Activated naive CD4-positive, alpha-beta T cell treated with anti-CD3 and anti-CD28 coated beads, Interleukin-2, amount 50 U/mL, for 24 hours (primary cell): ENCODE measurements at regions not wholly inside any gene's neighbourhood (a gene's known extent, or its start where the extent isn't known, plus 50 kb on each side); places are given as distances from the start of the nearest gene placed in this dataset.
A peak's percentile ranks its signal among the peaks of the same experiment; 100 is the strongest.
"Not testable (repeated sequence)": the region's sequence is repeated elsewhere in the genome, so short reads cannot be mapped to it uniquely, and the experiment has no call there.

Experiments
- H3K27ac Mint-ChIP-seq: one replicate; pipeline ENCODE4 v1.8.0; 2021; ENCODE audit warnings: mild to moderate bottlenecking, mixed read lengths
- H3K27me3 Mint-ChIP-seq: one replicate; pipeline ENCODE4 v1.8.0; 2021; ENCODE audit warnings: mixed read lengths
- H3K36me3 Mint-ChIP-seq: one replicate; pipeline ENCODE4 v1.8.0; 2021; ENCODE audit warnings: mixed read lengths
- H3K4me1 Mint-ChIP-seq: one replicate; pipeline ENCODE4 v1.8.0; 2021; ENCODE audit warnings: mixed read lengths
- H3K4me3 Mint-ChIP-seq: one replicate; pipeline ENCODE4 v1.8.0; 2021; ENCODE audit warnings: mild to moderate bottlenecking, mixed read lengths
- H3K9me3 Mint-ChIP-seq: one replicate; pipeline ENCODE4 v1.8.0; 2021; ENCODE audit warnings: mixed read lengths

DNA sequence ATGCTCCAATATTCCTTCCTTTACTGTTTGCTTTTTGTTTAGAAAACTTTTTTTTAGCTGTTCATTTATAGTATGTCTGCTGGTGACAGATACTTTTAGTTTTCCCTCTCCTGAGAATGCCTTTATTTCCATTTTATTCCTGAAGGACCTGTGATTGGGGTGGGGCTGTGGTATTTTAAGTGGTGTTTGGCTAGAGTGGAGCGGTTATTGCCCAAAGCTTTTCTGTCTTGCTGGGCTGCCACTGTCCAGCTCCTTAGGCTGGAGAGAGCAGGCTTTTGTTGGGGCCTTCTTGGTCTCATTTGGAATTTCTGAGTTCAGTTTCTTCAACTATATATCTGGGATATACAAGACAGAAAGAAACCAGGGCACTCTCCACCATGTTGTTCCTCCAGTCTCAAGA, 160.0 kb upstream of the PLGLB2 start:
- not testable (repeated sequence) for H3K27ac Mint-ChIP-seq, H3K36me3 Mint-ChIP-seq, H3K4me1 Mint-ChIP-seq, H3K4me3 Mint-ChIP-seq, H3K9me3 Mint-ChIP-seq, H3K27me3 Mint-ChIP-seq

DNA sequence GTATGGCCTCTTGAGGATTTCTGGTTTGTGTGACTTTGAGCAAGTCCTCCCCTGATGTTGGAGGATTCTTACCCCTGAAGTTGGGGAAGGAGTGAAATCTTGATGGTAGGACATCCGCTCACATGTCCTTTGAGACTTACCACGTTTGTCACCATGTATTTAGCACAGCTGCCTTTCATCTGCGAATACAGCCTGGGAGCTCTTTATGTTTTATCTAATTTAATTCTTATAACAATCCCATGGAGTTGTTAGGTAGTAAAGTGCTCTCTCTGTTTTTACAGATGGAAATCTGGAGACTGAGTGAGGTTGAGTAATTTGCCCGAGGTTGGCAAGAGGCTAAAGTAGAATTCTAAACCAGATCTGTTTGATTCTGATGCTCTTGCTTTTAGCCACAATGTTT, 154.9 kb upstream of the PLGLB2 start:
- H3K9me3 Mint-ChIP-seq, H3K27me3 Mint-ChIP-seq, H3K27ac Mint-ChIP-seq, H3K4me3 Mint-ChIP-seq, H3K4me1 Mint-ChIP-seq, H3K36me3 Mint-ChIP-seq: not testable (repeated sequence)

DNA sequence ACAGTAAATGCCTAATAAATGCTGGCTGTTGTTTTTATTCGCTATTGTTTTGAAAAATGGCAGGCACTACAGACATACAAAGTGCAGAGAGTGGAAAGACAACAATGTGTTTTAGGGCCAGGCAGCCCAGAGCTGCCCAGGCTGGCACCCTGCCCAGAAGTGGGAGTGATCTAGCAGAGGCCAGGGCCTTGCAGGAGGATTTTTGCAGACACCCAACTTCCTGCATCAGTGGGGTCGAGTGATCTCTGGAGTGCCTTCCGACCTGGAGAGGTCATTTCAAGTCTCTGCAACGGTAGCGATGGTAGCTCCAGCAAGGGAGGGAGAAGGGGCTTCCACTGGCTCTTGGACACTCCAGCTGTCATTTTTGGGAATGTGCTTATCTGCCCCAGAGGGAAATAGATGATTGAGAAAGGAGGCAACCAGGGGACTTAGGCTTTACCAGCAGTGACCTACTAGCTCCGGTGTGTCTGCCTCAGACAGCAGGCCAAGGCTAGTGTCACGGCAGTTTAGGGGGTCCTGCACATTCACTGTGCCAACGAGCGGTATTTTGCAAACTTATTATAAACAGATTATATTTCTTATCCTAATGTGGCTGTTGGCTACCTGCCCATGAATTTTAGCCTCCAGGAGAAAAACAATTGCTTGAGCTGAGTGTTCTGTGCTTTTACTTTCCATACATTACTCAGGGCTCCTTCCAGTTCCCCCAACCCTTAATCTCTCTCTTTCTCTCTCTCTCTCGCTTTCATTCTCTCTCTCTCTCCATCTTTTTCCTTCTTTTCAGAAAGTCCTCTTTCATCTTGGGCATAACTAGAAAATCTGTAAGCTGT, 153.9 kb upstream of the PLGLB2 start:
- Mint-ChIP-seq H3K4me3 (peak overlapping the region; percentile 27), H3K27ac (peak overlapping the region; percentile 24)
- not testable (repeated sequence) for H3K9me3 Mint-ChIP-seq, H3K4me1 Mint-ChIP-seq, H3K36me3 Mint-ChIP-seq, H3K27me3 Mint-ChIP-seq

DNA sequence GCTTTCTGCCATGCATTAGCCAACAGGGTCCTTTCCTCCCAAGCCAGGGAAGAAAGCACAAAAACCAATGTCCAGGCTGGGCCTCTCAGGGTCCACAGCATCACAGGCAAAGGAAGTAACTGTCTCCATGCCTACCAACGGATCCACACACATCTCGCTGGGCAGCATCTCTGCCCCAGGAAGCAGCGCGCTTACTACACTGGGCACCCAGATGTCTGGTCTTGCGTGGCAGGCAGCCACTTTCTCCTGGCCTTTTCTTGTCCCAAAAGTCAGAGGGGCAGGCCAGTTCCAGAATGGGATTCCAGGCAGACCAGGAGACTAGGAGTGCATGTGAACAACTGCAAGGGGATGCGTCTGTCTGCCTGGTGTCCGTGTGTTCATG, 153.3 kb upstream of the PLGLB2 start:
- not testable (repeated sequence) for H3K4me1 Mint-ChIP-seq, H3K27me3 Mint-ChIP-seq, H3K36me3 Mint-ChIP-seq, H3K4me3 Mint-ChIP-seq, H3K27ac Mint-ChIP-seq, H3K9me3 Mint-ChIP-seq

DNA sequence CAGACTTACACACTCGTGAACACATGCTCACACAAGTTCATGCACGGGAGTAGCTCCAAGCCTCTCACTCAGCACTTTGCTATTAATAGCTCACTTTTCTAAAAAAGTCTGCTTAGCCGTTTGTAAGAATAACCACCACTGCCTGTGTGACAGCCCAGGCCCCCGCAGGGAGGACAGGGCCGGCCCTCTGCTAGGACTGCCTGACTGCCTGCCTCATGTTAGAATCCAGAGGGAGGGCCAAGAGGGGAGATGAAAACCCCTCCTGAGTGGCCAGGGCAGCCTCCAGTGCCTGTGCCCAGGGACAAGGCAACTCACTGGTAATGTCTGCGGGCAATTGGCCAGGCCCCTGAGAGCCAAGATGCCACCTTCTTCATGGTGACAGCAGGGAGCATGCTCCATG, 152.9 kb upstream of the PLGLB2 start:
- H3K36me3 Mint-ChIP-seq, H3K4me3 Mint-ChIP-seq, H3K27me3 Mint-ChIP-seq, H3K9me3 Mint-ChIP-seq, H3K4me1 Mint-ChIP-seq, H3K27ac Mint-ChIP-seq: not testable (repeated sequence)

DNA sequence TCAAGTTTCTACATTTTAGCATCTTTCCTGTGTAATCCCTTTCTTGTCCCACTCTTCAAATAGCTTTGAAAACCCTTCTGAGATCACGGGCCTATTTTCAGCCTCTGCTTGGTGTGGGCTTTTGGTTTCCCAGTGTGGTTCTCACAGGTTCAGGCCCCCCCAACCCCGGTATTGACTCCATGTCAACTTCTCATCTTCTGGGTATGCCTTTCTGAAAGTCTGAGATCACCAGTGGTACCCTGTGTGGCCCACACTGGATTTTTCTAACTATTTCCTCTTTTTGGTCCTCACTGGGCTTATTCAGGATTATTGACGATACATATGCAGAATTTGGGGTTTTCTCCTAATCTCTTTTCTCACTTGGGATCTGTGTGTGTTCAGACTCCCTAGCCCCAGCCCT, 146.9 kb upstream of the PLGLB2 start:
- H3K27ac Mint-ChIP-seq, H3K36me3 Mint-ChIP-seq, H3K9me3 Mint-ChIP-seq, H3K4me3 Mint-ChIP-seq, H3K27me3 Mint-ChIP-seq, H3K4me1 Mint-ChIP-seq: not testable (repeated sequence)

DNA sequence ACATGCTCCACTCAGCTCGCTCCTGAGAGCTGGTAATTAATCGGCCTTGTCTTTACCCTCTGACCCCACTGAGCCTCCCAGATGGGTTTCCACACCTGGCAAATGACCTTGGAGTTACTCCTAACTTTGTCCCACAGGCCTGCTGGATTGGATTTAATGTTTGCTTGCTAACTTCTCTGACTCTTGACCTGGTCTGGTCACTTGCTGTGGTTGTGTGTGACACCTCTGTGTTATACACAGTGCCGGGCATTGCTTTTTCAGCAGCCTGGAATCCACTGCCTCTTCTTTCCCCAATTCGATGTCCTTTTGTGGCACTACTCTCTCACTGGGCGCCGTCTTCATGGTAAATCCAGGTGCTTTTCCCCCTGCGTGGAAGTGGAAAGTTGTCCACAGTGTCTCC, 145.8 kb upstream of the PLGLB2 start:
- H3K27ac Mint-ChIP-seq, H3K9me3 Mint-ChIP-seq, H3K4me3 Mint-ChIP-seq, H3K27me3 Mint-ChIP-seq, H3K4me1 Mint-ChIP-seq, H3K36me3 Mint-ChIP-seq: not testable (repeated sequence)

DNA sequence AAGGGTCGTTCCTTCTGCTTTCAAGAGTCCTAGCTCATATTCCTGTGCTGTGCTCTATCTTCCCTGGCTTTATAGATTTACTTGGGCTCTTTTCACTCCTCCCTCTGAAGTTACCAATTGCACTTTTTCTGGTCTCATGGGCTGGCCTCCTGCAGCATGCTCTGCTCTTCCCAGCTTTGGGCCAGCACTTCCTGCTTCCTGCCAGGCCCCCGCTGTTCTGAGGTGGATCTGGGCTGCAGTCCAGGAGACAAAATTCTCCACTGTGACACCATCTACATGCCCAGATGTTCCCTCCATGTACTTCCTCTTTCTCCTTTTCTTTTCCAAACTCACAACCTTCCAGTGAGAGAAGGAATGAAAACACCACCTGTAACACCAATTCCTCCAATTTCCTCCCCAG, 145.2 kb upstream of the PLGLB2 start:
- H3K36me3 Mint-ChIP-seq, H3K9me3 Mint-ChIP-seq, H3K27ac Mint-ChIP-seq, H3K4me1 Mint-ChIP-seq, H3K27me3 Mint-ChIP-seq, H3K4me3 Mint-ChIP-seq: not testable (repeated sequence)

DNA sequence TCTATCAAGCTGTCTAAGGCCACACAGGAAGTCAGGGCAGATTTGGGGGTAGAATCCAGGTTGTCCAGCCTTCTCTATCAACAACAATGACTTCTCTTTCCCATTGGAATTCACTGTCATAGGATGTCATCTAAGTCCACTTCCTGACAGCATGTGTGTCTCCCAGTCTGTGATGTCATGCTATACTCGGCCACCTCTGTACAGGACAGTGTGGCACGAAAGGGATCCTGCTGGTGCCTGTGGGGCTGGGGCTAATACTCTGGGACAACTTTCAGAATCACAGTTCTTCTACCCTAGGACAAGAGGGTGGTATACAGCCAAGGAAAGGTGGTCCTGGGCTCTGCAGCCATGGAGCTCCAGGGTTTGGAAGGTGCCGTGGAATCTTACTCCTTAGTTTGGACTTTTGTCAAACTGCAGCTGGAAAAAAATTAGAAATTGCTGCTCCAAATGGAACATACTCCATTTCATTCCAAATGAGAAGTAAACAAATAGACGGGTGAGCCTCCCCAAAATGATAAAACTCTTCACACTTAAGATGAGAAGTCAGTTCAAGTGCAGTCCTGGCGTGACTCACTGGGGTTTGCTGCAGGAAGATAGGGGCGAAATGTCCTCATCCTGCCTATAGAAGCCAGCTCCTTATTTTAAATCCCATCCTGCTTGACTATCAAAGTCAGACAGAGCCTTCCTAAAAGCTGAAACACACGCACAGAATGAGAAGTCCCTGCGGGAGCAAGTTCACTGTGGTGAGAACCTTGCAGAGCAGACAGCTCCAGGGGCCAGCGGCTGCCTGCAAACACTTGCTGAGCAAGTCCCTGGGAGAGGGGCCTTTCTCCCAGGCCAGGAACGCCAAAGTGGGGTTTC, 144.2 kb upstream of the PLGLB2 start:
- H3K27me3 Mint-ChIP-seq, H3K27ac Mint-ChIP-seq: not testable (repeated sequence)

DNA sequence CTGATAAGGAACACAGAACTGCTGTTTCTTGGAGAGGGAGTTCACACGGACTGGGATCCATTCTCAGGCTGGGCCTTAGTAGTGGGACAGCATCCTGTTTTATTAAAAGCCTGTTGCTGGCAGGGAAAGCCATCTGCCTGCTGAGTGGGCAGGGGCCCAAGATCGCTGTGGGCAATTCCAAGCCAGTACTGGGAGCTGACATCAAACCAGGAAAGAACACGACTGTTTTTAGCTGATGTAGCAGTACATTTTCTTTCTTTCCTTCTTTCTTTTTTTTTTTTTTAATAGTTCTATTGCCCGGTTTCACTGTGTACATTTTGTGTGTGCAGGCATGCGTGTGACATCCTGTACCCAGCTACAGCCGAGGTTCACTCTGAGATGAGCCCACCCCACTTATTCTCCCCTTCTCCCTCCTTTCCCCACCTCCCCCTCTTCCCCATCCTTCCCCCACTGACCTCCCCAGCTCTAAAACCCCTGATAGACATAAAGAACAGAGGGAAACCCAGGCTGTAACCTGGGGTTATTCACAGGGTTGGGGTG, 143.5 kb upstream of the PLGLB2 start:
- H3K4me3 Mint-ChIP-seq, H3K9me3 Mint-ChIP-seq, H3K27me3 Mint-ChIP-seq, H3K36me3 Mint-ChIP-seq, H3K4me1 Mint-ChIP-seq, H3K27ac Mint-ChIP-seq: not testable (repeated sequence)

More for the DNA sequence above, 144.2 kb upstream of the PLGLB2 start:
- H3K36me3 Mint-ChIP-seq, H3K9me3 Mint-ChIP-seq, H3K4me3 Mint-ChIP-seq, H3K4me1 Mint-ChIP-seq: not testable (repeated sequence)

DNA sequence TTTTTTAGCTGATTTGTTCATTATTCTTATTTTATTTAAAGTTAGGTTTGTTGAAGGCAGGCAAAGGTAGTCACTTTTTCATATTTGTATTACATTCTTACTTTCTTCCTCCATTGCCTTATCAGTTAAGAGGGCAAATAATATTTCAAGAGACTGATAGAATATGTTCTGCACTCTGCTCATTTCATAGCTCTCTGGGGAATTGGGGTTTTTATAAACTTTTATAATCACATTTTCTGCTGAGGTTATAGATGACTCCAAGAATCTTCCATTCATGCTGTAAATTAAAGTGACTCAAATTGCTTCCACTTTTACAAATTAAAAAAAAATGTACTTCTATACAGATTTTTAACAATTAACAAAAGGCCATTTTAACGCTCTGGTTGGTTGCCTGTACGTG, 142.9 kb upstream of the PLGLB2 start:
- not testable (repeated sequence) for H3K36me3 Mint-ChIP-seq, H3K4me1 Mint-ChIP-seq, H3K27ac Mint-ChIP-seq, H3K9me3 Mint-ChIP-seq, H3K27me3 Mint-ChIP-seq, H3K4me3 Mint-ChIP-seq

DNA sequence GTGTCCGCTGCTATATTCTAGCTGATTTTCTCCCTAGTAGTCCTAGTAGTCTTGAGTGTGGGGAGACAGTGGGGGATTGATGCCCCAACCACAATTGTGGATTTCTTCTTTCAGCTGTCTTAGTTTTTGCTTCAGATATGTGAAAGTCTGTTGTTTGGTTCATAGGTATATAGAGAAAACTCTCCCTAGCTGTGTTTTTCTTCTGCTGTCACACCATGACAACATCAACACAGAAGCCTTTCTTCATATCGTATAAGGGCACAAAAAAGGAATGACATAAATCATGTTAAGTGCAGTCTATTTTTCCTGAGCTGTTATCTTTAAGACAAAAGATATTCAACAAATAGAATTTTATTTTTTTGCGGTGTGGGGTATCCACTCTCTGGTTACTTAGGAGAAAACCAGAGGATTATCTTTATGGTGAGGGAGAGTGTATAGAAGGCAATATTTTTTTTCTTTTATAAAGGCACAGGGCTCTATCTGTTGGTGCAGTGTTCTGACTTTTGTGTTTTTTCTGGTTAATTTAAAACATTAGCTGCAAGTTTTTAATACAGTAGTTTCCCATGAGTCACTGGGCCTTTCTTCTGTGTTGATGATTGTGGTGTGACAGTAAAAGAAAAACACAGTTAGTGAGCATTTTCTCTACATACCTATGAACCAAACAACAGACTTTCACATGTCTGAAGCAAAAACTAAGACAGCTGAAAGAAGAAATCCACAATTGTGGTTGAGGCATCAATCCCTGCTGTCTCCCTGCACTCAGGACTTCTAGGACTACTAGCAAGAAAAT, 139.3 kb upstream of the PLGLB2 start:
- not testable (repeated sequence) for H3K9me3 Mint-ChIP-seq, H3K4me1 Mint-ChIP-seq, H3K4me3 Mint-ChIP-seq, H3K36me3 Mint-ChIP-seq, H3K27me3 Mint-ChIP-seq, H3K27ac Mint-ChIP-seq

DNA sequence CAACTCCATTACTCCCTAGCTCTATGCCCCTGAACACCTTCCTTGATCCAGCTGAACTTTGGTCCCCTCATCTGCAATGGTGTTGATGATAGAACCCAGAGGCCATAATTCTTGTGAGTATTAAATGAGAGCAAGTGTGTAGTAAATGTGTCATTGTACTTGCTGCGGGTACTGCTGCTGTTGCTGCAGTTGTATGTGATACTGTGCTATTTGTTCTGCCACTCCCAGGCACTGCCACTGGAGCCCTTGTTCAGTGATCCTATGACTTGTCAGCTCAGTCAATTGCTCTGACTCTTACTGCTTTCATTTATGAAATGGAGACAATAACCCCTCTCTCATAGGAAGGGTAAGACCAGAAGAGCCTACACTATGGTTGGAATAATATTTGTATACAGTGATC, 136.9 kb upstream of the PLGLB2 start:
- not testable (repeated sequence) for H3K4me1 Mint-ChIP-seq, H3K4me3 Mint-ChIP-seq, H3K27ac Mint-ChIP-seq, H3K9me3 Mint-ChIP-seq, H3K36me3 Mint-ChIP-seq, H3K27me3 Mint-ChIP-seq

DNA sequence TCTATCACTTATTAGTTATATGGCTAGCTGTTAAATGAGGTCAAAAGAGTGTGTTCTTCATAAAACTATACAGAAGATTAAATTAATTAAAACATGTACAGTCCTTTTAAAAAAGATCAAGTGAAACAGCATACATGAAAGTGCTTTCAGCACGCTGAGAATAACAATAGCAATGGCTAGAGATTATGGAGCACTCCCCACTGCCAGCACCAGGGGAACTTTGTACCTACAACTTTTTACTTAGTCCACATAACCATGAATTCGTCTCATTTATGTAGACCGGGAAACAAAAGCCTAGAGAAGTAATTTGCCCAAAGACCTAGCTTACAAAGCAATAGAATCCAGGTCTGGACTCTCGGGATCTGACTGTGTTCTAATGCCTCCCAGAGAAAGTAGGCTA, 136.5 kb upstream of the PLGLB2 start:
- H3K36me3 Mint-ChIP-seq, H3K4me3 Mint-ChIP-seq, H3K4me1 Mint-ChIP-seq, H3K27me3 Mint-ChIP-seq, H3K27ac Mint-ChIP-seq, H3K9me3 Mint-ChIP-seq: not testable (repeated sequence)

DNA sequence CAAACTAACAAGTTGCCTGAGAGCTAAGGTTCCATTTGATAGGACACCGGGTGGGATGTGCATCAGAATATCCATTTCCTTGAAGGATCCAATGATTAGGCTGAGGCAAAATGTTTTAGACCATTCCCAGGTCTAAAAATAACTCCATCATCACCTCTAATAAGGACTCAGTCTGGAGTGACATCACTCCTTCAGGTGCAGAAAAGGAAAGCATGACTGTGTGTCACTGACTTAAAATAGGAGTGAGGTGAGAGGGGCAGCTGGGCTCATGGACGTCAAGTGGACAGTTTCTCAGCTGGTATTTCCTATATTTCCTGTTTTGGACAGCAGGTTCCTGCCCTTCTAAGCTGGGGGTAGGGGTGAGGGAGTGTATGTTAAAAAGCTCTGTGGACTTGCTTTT, 135.9 kb upstream of the PLGLB2 start:
- H3K4me3 Mint-ChIP-seq, H3K36me3 Mint-ChIP-seq, H3K27me3 Mint-ChIP-seq: not testable (repeated sequence)

DNA sequence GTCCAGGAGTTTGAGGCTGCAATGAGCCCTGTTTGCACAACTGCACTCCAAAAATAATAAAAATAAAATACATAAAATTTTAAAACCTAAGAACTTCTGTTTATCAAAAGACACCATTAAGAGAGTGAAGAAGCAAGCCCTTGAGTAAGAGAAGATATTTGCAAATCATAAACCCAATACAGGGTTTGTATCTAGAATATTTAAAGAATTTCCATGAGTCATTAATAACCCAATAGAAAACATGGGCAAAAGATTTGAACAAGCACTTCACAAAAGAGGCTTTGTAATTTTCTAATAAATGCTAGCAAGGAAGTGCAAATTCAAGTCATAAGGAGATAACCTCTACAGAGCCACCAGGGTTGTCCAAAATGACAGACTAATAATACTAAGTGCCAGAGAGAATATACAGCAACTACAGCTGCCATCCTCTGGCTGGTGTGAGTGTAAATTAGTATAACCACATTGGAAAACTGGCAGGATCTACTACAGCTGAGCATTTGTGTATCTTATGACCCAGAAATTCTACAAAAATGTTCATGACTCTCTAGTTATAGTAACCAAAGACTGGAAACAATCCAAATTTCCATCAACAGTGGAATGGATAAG, 133.0 kb upstream of the PLGLB2 start:
- H3K36me3 Mint-ChIP-seq, H3K9me3 Mint-ChIP-seq, H3K4me3 Mint-ChIP-seq, H3K27me3 Mint-ChIP-seq, H3K27ac Mint-ChIP-seq, H3K4me1 Mint-ChIP-seq: not testable (repeated sequence)

More for the DNA sequence above, 135.9 kb upstream of the PLGLB2 start:
- H3K27ac Mint-ChIP-seq, H3K4me1 Mint-ChIP-seq, H3K9me3 Mint-ChIP-seq: not testable (repeated sequence)
